Gastroesophageal sphincter (tissue), 3 donors: ENCODE measurements at regions not wholly inside any gene's neighbourhood (a gene's known extent, or its start where the extent isn't known, plus 50 kb on each side); places are given as distances from the start of the nearest gene placed in this dataset.

Source experiments
- CTCF ChIP-seq, 4 experiments: fragments of 200-600 bp in 2 of 4; fragments of 450-650 bp in 2 of 4; sonication (generic) in 1 of 4; IDR thresholded peaks; one replicate each; pipeline ENCODE4 v1.5.1; 2017 to 2019; ENCODE audit warnings: antibody characterized with exemption in 4 of 4, mild to moderate bottlenecking in 2 of 4, moderate library complexity in 2 of 4
- POLR2A ChIP-seq, 2 donors: fragments of 450-650 bp; IDR thresholded peaks; one replicate each; pipeline ENCODE4 v1.6.1; 2017; ENCODE audit warnings: antibody characterized with exemption in 2 of 2, mild to moderate bottlenecking in 2 of 2, moderate library complexity in 1 of 2

DNA sequence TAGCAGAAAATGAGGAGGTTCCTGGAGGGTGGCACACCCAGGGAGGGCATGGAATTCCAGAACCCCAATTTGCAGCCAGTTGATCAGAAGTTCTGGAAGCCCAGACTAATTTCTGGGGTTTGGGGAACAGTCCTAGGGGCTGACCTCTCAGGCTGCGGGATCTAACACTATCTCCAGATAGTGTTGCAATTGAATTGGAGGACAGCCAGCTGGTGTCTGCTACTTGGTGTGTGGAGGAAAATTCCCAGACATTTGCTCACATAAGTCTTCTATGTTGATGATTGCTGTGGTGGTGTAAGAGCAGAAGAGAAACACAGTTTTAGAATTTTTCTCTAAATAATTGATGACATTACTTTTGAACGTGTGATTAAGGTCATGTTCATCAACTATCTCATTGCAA, 154.3 kb upstream of the RNPC3 start:
- TF ChIP-seq CTCF (IDR thresholded peaks at IDR 0.05) (no peak), POLR2A (IDR thresholded peaks at IDR 0.05) (no peak)
